Fibroblast of skin of scalp (primary cell): ENCODE measurements at regions not wholly inside any gene's neighbourhood (a gene's known extent, or its start where the extent isn't known, plus 50 kb on each side); places are given as distances from the start of the nearest gene placed in this dataset.
"Not testable (repeated sequence)": the region's sequence is repeated elsewhere in the genome, so short reads cannot be mapped to it uniquely, and the experiment has no call there.

Experiments
- DNase-seq: peaks from one replicate; pipeline ENCODE4 v3.0.0-alpha.2; 2013

DNA sequence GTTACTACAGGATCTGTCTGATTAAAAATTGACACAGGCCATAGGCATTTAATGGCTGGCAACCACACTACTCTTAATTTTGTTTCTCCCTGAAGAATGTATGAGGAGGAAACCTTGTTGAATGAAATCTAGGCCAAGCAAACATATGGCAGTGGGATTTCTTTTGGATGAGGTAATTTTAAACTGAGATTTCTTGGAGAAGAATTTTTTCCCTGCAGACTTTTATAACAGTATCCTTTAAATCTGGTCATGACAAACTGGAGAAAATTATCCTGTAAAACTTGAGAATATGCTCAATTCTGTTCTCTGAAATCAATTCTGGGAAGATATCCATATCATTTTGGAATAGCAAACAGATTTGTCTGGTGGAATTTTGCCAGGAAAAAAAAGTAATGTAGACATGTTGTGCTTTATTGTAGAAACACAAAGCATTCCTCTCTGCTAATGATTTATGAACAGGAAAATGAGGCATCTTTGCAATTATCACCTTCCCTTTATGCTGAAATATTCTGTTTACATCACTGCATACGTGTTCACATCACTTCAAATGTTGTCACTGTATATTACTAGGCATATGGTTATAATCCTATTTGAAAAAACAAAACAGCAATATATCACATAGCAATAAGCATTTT is 108.3 kb upstream of the ARSJ start:
- peak; percentile 93 for DNase-seq

GRCh38 chr4:114088481-114088880 is 109.0 kb upstream of the ARSJ start:
- DNase-seq = peak; percentile 50

DNA sequence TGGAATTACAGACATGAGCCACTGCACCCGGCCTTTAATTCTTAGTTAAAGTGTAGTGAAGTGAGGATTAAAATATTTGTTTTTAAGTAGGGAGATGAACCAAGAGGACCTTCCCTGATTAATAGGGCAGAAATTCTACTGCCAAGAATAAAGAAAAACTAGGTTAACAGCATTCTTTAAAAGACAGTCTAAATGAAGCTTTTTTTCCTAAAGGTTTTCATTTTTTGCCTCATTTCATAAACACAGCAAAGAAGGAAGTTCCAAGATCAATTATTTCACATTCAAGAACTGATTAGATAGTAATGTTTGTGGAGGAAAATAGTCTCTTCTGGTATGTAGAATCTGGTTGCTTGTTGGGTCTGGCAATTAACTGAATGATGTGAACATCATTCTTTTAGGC is 112.1 kb upstream of the ARSJ start:
- no peak for DNase-seq

DNA sequence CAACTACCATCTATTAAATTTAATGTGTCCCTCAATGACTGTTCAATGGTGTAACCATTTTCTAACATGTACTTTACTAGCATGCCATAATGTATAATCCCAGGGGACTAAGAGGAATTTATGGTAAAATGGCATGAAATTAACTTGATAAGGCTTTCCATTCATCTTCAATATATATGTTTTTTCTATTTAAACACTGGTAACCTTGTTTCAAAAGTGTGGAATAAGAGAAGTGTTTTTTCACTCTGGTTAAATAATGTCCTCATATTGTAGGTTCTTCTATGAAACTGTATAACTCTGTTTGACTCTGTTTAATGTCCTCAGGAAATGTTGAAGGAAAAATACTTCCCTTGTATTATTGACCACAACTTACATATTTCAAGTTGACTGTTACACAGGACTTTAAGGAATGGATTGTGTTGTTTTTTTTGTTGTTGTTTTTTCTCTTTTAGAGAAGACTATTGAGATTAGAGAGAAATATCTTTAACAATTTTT is 113.8 kb upstream of the ARSJ start:
- peak; percentile 21 for DNase-seq

DNA sequence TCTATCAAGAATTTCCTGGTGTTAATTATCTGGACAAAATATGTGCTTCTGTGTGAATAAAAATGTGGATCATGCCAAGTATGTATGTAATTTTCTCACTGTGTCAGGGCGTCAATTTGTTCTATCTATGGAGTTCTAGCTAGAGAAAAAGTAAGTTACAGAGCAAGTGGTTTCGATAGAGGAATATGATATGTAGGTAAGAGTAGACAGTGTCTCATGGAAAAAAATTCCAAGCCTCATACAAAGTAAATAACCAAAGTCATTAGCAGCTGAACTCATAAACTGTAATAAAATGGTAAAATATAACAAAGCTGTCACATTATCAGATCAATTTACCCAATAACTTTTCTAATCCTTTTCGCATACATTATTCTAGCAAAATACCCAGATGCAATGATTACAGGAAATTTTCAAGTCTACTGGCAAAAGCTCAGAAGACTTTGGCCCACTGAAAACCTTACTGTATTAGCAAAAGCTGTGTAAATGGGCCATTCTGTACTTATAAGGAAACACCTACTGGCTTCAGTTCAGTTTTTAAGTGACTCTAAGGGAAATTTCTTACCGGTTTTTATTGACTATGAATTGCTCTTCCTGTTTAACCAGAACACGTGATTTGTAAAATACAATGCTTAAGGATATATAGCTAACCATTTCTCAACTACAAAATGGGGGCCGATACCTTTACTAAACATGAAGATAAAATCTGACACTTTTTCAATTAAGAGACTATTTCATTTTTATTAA is 121.0 kb upstream of the ARSJ start:
- no peak for DNase-seq

DNA sequence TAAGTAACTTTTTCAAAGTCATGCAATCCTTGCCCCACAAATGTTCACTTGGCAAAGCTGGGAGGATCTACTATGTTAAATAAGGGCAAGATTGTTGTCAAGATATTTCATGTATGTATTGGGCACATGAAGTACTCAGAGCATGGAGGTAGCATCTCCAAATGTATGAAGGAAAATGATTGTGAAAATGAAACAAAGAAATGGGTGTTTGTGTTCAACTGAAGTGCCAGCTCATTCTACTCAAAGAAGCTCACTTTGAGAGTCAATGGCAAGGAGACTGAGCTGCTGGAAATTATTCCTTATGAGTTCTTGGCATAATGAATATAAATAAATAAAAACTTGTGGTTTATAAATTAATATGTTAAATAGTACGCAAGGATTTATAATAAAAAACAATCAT is 124.5 kb upstream of the ARSJ start:
- no peak for DNase-seq

GRCh38 chr4:114108869-114109268 is 129.4 kb upstream of the ARSJ start:
- no peak for DNase-seq

DNA sequence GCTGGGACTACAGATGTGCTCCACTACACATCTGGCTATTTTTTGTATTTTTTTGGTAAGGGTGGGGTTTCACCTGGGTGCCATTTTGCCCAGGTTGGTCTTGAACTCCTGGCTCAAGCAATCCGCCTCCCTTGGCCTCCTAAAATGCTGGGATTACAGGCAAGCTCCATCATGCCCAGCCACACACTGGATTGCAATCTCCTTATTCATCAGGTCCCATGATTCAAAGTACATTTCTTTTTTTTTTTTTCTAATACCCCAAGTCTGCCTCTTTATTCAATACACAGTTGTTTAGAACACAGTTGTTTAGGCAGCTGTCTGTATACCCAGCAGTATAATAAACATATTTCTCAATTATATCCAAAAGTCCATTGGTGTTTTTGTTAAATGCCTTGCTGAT is 130.3 kb upstream of the ARSJ start:
- no peak for DNase-seq

- DNase-seq = no peak
These were observed 136.1 kb upstream of the ARSJ start for GRCh38 chr4:114115526-114115925.

GRCh38 chr4:114116861-114117260 is 137.4 kb upstream of the ARSJ start:
- DNase-seq = no peak

GRCh38 chr4:114121221-114121620 is 141.8 kb upstream of the ARSJ start:
- DNase-seq = no peak

DNA sequence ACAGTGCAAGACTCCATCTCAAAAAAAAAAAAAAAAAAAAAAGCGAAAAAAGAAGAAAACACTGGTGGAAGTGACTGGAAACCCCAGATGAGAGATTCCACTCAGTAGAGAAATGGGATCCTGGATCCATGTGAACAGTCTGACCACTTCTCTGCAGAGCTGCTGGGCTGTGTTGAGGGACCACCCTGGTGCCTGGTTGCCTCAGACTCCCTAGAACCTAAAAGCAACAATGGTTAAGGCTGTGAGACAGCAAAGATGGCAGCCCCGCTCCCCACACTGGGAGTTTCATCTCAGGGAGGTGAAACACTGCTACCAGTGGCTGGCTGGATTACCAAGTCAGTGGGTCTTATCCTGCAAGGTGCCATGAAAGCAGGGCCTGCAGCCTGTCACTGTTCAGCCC is 152.8 kb upstream of the ARSJ start:
- DNase-seq = no peak

GRCh38 chr4:114132830-114133229 is 153.4 kb upstream of the ARSJ start:
- no peak for DNase-seq

- peak; percentile 75 for DNase-seq
These were observed 156.6 kb upstream of the ARSJ start for GRCh38 chr4:114136069-114136468.

GRCh38 chr4:114137984-114138383 is 158.5 kb upstream of the ARSJ start:
- DNase-seq = no peak

DNA sequence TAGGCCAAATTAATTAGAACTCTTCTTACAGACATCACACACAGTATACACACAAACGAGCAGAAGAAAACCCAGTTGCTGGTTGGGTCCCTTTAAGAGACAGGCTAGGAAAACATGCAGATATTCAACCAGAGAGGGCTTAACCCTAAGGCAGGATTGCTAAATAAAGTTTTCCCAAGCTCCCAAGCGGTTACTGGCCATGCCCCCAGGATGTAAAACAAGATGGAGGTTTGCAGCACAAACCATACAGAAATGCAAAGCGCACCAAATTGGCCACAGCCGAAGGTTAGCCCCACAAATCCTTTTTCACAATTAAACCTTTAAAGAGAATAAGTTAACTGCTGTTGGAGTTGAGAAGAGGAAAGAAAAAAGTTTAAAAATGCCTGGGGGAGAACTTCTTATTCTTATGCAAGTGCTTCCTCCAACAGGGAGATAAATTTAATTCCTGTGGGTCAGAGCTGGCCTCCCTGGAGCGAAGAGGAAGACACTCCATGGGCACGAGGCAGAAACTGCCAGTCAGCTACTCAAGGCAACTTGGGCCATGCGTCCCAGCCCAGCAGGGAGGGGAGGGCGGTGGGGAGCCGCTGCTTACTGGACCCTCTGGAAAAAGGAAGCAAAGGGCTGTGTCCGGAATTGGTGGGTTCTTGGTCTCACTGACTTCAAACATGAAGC is 167.6 kb upstream of the ARSJ start:
- no peak for DNase-seq

DNA sequence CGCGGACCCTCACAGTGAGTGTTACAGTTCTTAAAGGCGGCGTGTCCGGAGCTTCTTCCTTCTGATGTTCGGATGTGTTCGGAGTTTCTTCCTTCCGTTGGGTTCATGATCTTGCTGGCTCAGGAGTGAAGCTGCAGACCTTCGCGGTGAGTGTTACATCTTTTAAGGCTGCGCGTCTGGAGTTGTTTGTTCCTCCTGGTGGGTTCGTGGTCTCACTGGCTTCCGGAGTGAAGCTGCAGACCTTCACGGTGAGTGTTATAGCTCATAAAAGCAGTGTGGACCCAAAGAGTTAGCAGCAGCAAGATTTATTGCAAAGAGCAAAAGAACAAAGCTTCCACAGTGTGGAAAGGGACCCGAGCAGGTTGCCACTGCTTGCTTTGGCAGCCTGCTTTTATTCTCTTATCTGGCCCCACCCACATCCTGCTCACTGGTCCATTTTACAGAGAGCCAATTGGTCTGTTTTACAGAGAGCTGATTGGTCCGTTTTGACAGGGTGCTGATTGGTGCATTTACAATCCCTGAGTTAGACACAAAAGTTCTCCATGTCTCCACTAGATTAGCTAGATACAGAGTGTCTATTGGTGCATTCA is 168.3 kb upstream of the ARSJ start:
- not testable (repeated sequence) for DNase-seq

DNA sequence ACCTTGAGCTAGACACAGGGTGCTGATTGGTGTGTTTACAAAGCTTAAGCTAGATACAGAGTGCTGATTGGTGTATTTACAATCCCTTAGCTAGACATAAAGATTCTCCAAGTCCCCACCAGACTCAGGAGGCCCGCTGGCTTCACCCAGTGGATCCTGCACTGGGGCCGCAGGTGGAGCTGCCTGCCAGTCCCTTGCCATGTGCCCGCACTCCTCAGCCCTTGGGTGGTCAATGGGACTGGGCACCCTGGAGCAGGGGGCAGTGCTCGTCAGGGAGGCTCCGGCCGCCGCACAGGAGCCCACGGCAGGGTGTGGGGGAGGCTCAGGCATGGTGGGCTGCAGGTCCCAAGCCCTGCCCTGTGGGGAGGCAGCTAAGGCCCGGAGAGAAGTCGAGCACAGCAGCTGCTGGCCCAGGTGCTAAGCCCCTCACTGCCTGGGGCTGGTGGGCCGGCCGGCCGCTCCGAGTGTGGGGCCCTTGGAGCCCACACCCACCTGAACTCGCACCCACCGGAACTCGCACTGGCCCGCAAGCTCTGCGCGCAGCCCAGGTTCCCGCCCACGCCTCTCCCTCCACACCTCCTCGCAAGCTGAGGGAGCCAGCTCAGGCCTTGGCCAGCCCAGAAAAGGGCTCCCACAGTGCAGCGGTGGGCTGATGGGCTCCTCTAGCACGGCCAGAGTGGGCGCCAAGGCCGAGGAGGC is 169.1 kb upstream of the ARSJ start:
- DNase-seq = not testable (repeated sequence)

DNA sequence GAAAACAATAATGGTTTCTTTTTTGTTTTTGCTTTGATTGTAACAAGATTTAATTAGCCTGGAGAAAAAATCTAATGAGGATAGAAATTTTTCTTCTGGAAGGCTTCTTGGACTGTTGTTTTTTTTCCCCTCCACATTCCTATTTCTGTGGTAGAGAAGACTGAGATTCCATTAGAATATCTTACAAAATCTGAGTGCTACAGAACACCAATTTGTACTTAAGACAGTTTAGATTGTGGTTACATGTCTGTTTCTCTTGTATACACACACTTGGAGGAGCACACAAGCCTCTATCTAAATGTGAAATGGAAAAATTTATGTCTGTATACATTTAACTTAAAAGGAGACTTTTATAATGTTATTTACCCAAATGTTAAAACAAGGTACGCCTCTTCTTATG is 176.9 kb upstream of the ARSJ start:
- DNase-seq = peak; percentile 34

DNA sequence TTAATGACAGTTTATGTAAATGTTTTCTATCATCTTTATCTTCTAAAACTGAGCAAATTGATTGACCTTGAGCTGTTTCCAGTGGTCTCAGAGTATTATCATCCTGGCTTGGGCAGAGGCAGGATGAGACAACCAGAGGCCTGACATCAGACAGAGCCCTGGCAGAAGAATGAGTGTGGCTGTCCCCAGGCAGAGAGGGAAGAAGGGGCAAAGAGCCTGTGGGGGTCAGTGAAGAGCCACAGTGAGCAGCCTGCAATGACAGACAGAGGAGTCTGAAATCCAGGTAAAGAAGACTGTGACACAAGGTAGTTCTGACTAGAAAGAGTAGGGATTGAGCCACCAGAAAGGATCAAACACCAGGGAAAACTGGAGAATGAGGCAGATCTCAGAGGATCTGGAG is 182.4 kb upstream of the ARSJ start:
- DNase-seq = no peak

- no peak for DNase-seq
These were observed 183.6 kb upstream of the ARSJ start for GRCh38 chr4:114163051-114163450.

GRCh38 chr4:114173968-114174367 is 194.5 kb upstream of the ARSJ start:
- DNase-seq = no peak

DNA sequence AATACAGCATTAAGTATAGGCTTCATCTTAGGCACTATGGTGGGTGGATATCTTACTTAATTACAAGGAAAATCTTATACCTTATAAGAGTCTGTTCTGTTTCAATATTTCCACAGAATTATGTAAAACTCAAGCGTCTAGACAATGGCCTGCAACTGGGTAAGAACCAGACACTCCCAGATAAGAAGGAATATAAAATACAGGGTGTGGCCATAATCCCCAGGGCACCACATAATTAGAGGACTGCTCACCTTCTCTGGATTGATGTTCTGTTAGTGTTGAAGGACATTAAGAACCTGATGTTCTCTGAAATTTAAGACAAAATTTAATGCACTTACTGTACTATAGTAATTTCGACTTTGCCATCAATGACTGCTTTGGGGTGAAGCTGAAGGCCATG is 198.2 kb upstream of the ARSJ start:
- DNase-seq = no peak
